IMR-90 (cell line): ENCODE measurements at regions not wholly inside any gene's neighbourhood (a gene's known extent, or its start where the extent isn't known, plus 50 kb on each side); places are given as distances from the start of the nearest gene placed in this dataset.

Experiments used
- ATAC-seq: fragments of 200-7000 bp; cut with Tn5 transposase; 2 replicates; pipeline ENCODE4 v1.9.1; 2020; ENCODE audit warnings: low read depth, mild to moderate bottlenecking, moderate library complexity
- BruUV-seq: library from RNA; stranded (reverse); fragments of 400-500 nt; replicated peaks from 2 replicates; lab custom pipeline; 2021; lab: Mats Ljungman, UMichigan
- CTCF ChIA-PET: fragments of 300-600 bp; formaldehyde crosslinking; extraction: SDS; loops from one replicate; lab custom pipeline; 2021; ENCODE audit warnings: antibody characterized with exemption; lab: Yijun Ruan, JAX
- POLR2A ChIA-PET: fragments of 300-600 bp; sonication (Branson Sonifier 250); formaldehyde crosslinking; loops from one replicate; lab custom pipeline; 2022; ENCODE audit warnings: antibody characterized with exemption; ENCODE audit not compliant: unreplicated experiment; lab: Charles Lee
- DNase-seq: peaks from one replicate; pipeline ENCODE4 v3.0.0; 2013
- H2AFZ ChIP-seq: replicated peaks from 2 replicates; pipeline ENCODE3; 2013; ENCODE audit warnings: low read length, mild to moderate bottlenecking; ENCODE audit not compliant: poor library complexity
- H2AK5ac ChIP-seq: 2 replicates; pipeline ENCODE4 v1.6.1; 2013; ENCODE audit warnings: low read depth, low read length, inconsistent platforms
- H2AK9ac ChIP-seq: replicated peaks from 2 replicates; pipeline ENCODE3; 2013; ENCODE audit warnings: mild to moderate bottlenecking, low read depth, low read length, moderate library complexity; ENCODE audit not compliant: poor library complexity
- H2BK120ac ChIP-seq: 2 replicates; pipeline ENCODE4 v1.6.1; 2013; ENCODE audit warnings: low read depth, low read length, inconsistent platforms
- H2BK15ac ChIP-seq: 3 replicates; pipeline ENCODE4 v1.6.1; 2013; ENCODE audit warnings: low read depth, low read length, inconsistent platforms
- H2BK20ac ChIP-seq: 2 replicates; pipeline ENCODE4 v1.6.1; 2013; ENCODE audit warnings: low read depth, mild to moderate bottlenecking, inconsistent platforms, low read length, moderate library complexity
- H2BK5ac ChIP-seq: 2 replicates; pipeline ENCODE4 v1.6.1; 2013; ENCODE audit warnings: mild to moderate bottlenecking, low read depth, low read length, inconsistent platforms; ENCODE audit not compliant: poor library complexity, severe bottlenecking
- H3K14ac ChIP-seq: replicated peaks from 2 replicates; pipeline ENCODE4 v1.6.1; 2013; ENCODE audit warnings: low read depth, low read length, inconsistent platforms
- H3K18ac ChIP-seq: 2 replicates; pipeline ENCODE4 v1.6.1; 2013; ENCODE audit warnings: low read depth, low read length, control low read depth
- H3K23ac ChIP-seq: 2 replicates; pipeline ENCODE4 v1.6.1; 2013; ENCODE audit warnings: low read depth, low read length, inconsistent platforms
- H3K27ac ChIP-seq: 2 replicates; pipeline ENCODE4 v1.5.1; 2013; ENCODE audit warnings: mild to moderate bottlenecking, control low read depth, low read length; ENCODE audit not compliant: insufficient read depth
- H3K27me3 ChIP-seq: 2 replicates; pipeline ENCODE4 v1.6.1; 2013; ENCODE audit warnings: low read length; ENCODE audit not compliant: control insufficient read depth, insufficient read depth
- H3K36me3 ChIP-seq: 2 replicates; pipeline ENCODE4 v1.6.1; 2013; ENCODE audit warnings: low read length, mixed read lengths; ENCODE audit not compliant: control insufficient read depth, insufficient read depth
- H3K4ac ChIP-seq: 2 replicates; pipeline ENCODE4 v1.6.1; 2013; ENCODE audit warnings: low read depth, low read length, inconsistent platforms
- H3K4me1 ChIP-seq: 2 replicates; pipeline ENCODE4 v1.6.1; 2013; ENCODE audit warnings: low read length, mixed read lengths; ENCODE audit not compliant: control insufficient read depth, insufficient read depth
- H3K4me2 ChIP-seq: 2 replicates; pipeline ENCODE4 v1.6.1; 2013; ENCODE audit warnings: low read depth, mild to moderate bottlenecking, control low read depth, low read length, moderate library complexity
- H3K4me3 ChIP-seq: 2 replicates; pipeline ENCODE4 v1.5.1; 2013; ENCODE audit warnings: low read depth, mild to moderate bottlenecking, control low read depth, low read length, moderate library complexity; ENCODE audit not compliant: insufficient read depth
- H3K56ac ChIP-seq: 2 replicates; pipeline ENCODE4 v1.6.1; 2013; ENCODE audit warnings: low read length, inconsistent platforms; ENCODE audit not compliant: insufficient read depth; ENCODE audit errors: extremely low read depth
- H3K79me1 ChIP-seq, 2 experiments: 2 replicates each; pipeline ENCODE4 v1.6.1; 2013; ENCODE audit warnings: low read length in 2 of 2, inconsistent platforms in 1 of 2, low read depth in 1 of 2
- H3K9ac ChIP-seq: 2 replicates; pipeline ENCODE4 v1.6.1; 2013; ENCODE audit warnings: low read depth, low read length, control low read depth
- H3K9me1 ChIP-seq: 2 replicates; pipeline ENCODE4 v1.6.1; 2013; ENCODE audit warnings: low read length, inconsistent platforms; ENCODE audit not compliant: insufficient read depth
- H3K9me3 ChIP-seq: 2 replicates; pipeline ENCODE4 v1.6.1; 2013; ENCODE audit warnings: low read length; ENCODE audit not compliant: control insufficient read depth, insufficient read depth
- H4K20me1 ChIP-seq: 2 replicates; pipeline ENCODE4 v1.6.1; 2013; ENCODE audit warnings: low read length, inconsistent platforms; ENCODE audit not compliant: insufficient read depth
- H4K5ac ChIP-seq: 2 replicates; pipeline ENCODE4 v1.6.1; 2013; ENCODE audit warnings: mild to moderate bottlenecking, low read depth, low read length, control low read depth
- H4K8ac ChIP-seq, 2 experiments: 2 replicates each; pipeline ENCODE4 v1.6.1; 2013; ENCODE audit warnings: low read depth in 2 of 2, low read length in 2 of 2, control low read depth in 1 of 2, inconsistent platforms in 1 of 2
- H4K91ac ChIP-seq: 2 replicates; pipeline ENCODE4 v1.6.1; 2013; ENCODE audit warnings: low read depth, low read length, inconsistent platforms; ENCODE audit not compliant: insufficient read depth
- MAFK ChIP-seq: IDR thresholded peaks from 2 replicates; pipeline ENCODE4 v1.6.1; 2012; ENCODE audit warnings: low read depth, low read length, improper control_type of control experiment
- NFE2L2 ChIP-seq: fragments of 150-350 bp; IDR thresholded peaks from 2 replicates; pipeline ENCODE4 v1.6.1; 2016; ENCODE audit warnings: low read depth, mild to moderate bottlenecking, low read length
- WGBS, 2 experiments: methylation state at CpG; one replicate each; pipeline versions ENCODE4 v1.1.5 to v1.1.7; 2013; ENCODE audit warnings: missing lambda C conversion rate in 2 of 2; ENCODE audit not compliant: insufficient read length in 1 of 2; ENCODE audit errors: extremely low coverage in 2 of 2; 5-methylcytosine and 5-hydroxymethylcytosine counted together
- dilution Hi-C: fragments of 300-500 bp; cut with HindIII; formaldehyde crosslinking; loops from one replicate; pipeline ENCODE4 v1.14.3; 2018; ENCODE audit warnings: low sequenced_read_pairs; ENCODE audit not compliant: unreplicated experiment
- in situ Hi-C: fragments of 300-500 bp; cut with MboI; formaldehyde crosslinking; loops from 3 replicates; pipeline ENCODE4 v1.14.3; 2019; ENCODE audit warnings: low sequenced_read_pairs, inconsistent platforms, mixed read lengths
- intact Hi-C: fragments of 100-400 bp; cut with micrococcal nuclease; formaldehyde crosslinking; loops from 2 replicates; pipeline ENCODE4 v1.10.0; 2022

DNA sequence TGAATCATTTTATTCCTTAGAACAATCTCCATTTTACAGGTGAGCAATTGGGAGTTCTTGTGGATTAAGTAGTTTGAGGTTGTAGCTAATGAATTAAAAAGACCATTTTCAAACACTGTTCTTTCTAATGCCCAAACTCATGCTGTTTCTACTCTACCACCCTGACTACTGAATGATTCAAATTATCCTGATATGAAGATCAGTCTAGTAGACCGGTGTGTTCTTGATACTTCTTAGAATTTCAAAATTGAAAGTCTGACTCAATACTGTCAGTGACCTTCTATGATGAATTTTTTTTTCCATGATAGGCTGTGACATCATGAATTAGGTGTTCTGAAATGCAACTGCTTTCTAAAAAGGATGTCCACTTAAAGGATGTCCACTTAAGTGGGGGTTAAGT lies 515.5 kb downstream of the DMAC1 start:
- in situ Hi-C loops, result no loop called here
- no peak overlapping the region for H3K18ac ChIP-seq
- H3K9ac ChIP-seq, result no peak overlapping the region
- H3K36me3 ChIP-seq, result no peaks in the 10 kb centered on the region
- no peak overlapping the region for H2AFZ ChIP-seq
- ChIA-PET CTCF (interaction anchor here (1.0 kb wide), 1 partner anchor 9 kb away, joined by 3 read pairs; no protein-coding TSS in a partner anchor), POLR2A (no interaction called here)
- H2BK120ac ChIP-seq, result no peak overlapping the region
- no peaks in the 10 kb centered on the region for H3K79me1 ChIP-seq
- ATAC-seq (no peak), DNase-seq (no peak)
- no peaks in the 10 kb centered on the region for H3K9me3 ChIP-seq
- H3K27ac ChIP-seq, result no peak overlapping the region
- no peak overlapping the region for H3K56ac ChIP-seq
- no peak overlapping the region for H2AK9ac ChIP-seq
- no peaks in the 10 kb centered on the region for H3K9me1 ChIP-seq
- H2BK20ac ChIP-seq, result no peak overlapping the region
- no peak overlapping the region for H3K4me2 ChIP-seq
- H2AK5ac ChIP-seq, result no peak overlapping the region
- no TSS peak for BruUV-seq
- H2BK15ac ChIP-seq, result no peak overlapping the region
- no peak overlapping the region for H2BK5ac ChIP-seq
- no peak overlapping the region for H3K4ac ChIP-seq
- no peak overlapping the region for H4K8ac ChIP-seq
- intact Hi-C loops, result no loop called here
- H4K91ac ChIP-seq, result no peak overlapping the region
- H3K4me3 ChIP-seq, result no peak overlapping the region
- TF ChIP-seq NFE2L2 (no peak), MAFK (no peak)
- WGBS, 2 experiments, result no CpG with 5 or more reads among the region's 1 CpG
- H3K14ac ChIP-seq, result no peak overlapping the region
- H3K23ac ChIP-seq, result no peak overlapping the region
- H4K20me1 ChIP-seq, result no peaks in the 10 kb centered on the region
- dilution Hi-C loops, result no loop called here
- no peak overlapping the region for H4K5ac ChIP-seq
- H3K27me3 ChIP-seq, result peaks cover 2% of the 10 kb centered on the region
- no peaks in the 10 kb centered on the region for H3K4me1 ChIP-seq
